SW 1271 (cell line): ENCODE measurements at regions not wholly inside any gene's neighbourhood (a gene's known extent, or its start where the extent isn't known, plus 50 kb on each side); places are given as distances from the start of the nearest gene placed in this dataset.
"Not testable (repeated sequence)": the region's sequence is repeated elsewhere in the genome, so short reads cannot be mapped to it uniquely, and the experiment has no call there.

Experiments used
- DNase-seq, 2 experiments: peaks; one replicate each; lab custom pipeline; 2025; lab: John Stamatoyannopoulos, UW

- DNase-seq: no peak
These were observed 283.0 kb upstream of the VSTM2A start for GRCh38 chr7:54259185-54259584.

- DNase-seq: no peak
These were observed 281.2 kb upstream of the VSTM2A start for GRCh38 chr7:54260941-54261371.

GRCh38 chr7:54278847-54279246 lies 263.3 kb upstream of the VSTM2A start:
- no peak for DNase-seq

GRCh38 chr7:54292171-54292925 lies 249.8 kb upstream of the VSTM2A start:
- DNase-seq: no peak

- no peak for DNase-seq
These were observed 242.7 kb upstream of the VSTM2A start for GRCh38 chr7:54299426-54299825.

GRCh38 chr7:54315955-54316354 lies 226.2 kb upstream of the VSTM2A start:
- DNase-seq: not testable (repeated sequence)

- DNase-seq: no peak
These were observed 215.5 kb upstream of the VSTM2A start for GRCh38 chr7:54326592-54327167.

- DNase-seq: no peak
These were observed 211.9 kb upstream of the VSTM2A start for GRCh38 chr7:54330216-54330800.

- no peak for DNase-seq
These were observed 210.9 kb upstream of the VSTM2A start for GRCh38 chr7:54331311-54331710.

GRCh38 chr7:54332301-54332700 lies 209.9 kb upstream of the VSTM2A start:
- no peak for DNase-seq

- no peak for DNase-seq
These were observed 208.2 kb upstream of the VSTM2A start for GRCh38 chr7:54333952-54334351.

GRCh38 chr7:54336800-54337199 lies 205.4 kb upstream of the VSTM2A start:
- DNase-seq: no peak

GRCh38 chr7:54337466-54337865 lies 204.7 kb upstream of the VSTM2A start:
- no peak for DNase-seq

GRCh38 chr7:54338319-54338718 lies 203.9 kb upstream of the VSTM2A start:
- no peak for DNase-seq

- no peak for DNase-seq
These were observed 203.1 kb upstream of the VSTM2A start for GRCh38 chr7:54339073-54339472.

GRCh38 chr7:54342458-54342857 lies 199.7 kb upstream of the VSTM2A start:
- no peak for DNase-seq

- no peak for DNase-seq
These were observed 198.7 kb upstream of the VSTM2A start for GRCh38 chr7:54343511-54343910.

GRCh38 chr7:54345746-54346145 lies 196.4 kb upstream of the VSTM2A start:
- no peak for DNase-seq

- DNase-seq: no peak
These were observed 192.9 kb upstream of the VSTM2A start for GRCh38 chr7:54349229-54349628.

GRCh38 chr7:54354436-54354835 lies 187.7 kb upstream of the VSTM2A start:
- DNase-seq: no peak

- DNase-seq: no peak
These were observed 186.3 kb upstream of the VSTM2A start for GRCh38 chr7:54355842-54356241.

- DNase-seq: no peak
These were observed 181.9 kb upstream of the VSTM2A start for GRCh38 chr7:54360075-54360840.

- no peak for DNase-seq
These were observed 151.6 kb upstream of the VSTM2A start for GRCh38 chr7:54390565-54390964.
